GM23338 (cell line): ENCODE measurements at regions not wholly inside any gene's neighbourhood (a gene's known extent, or its start where the extent isn't known, plus 50 kb on each side); places are given as distances from the start of the nearest gene placed in this dataset.

Source experiments
- ATAC-seq: fragments of 200-7000 bp; cut with Tn5 transposase; 3 replicates; pipeline ENCODE4 v1.9.1; 2020
- DNase-seq: peaks from one replicate; pipeline ENCODE4 v3.0.0-alpha.2; 2015; ENCODE audit warnings: low spot score
- H2AFZ ChIP-seq: fragments of 200-600 bp; sonication (generic); 2 replicates; pipeline ENCODE4 v1.8.0; 2016; ENCODE audit warnings: antibody characterized with exemption, mild to moderate bottlenecking, moderate library complexity
- H3F3A ChIP-seq: fragments of 200-600 bp; sonication (generic); replicated peaks from 2 replicates; pipeline ENCODE4 v1.8.0; 2017; ENCODE audit warnings: antibody characterized with exemption, mixed run types, low read depth
- H3K27ac ChIP-seq: fragments of 200-600 bp; sonication (generic); 2 replicates; pipeline ENCODE4 v1.6.1; 2016; ENCODE audit warnings: low read depth
- H3K27me3 ChIP-seq: fragments of 200-600 bp; sonication (generic); 2 replicates; pipeline ENCODE4 v1.8.0; 2016; ENCODE audit warnings: mild to moderate bottlenecking, mixed run types, moderate library complexity; ENCODE audit not compliant: insufficient read depth
- H3K36me3 ChIP-seq: fragments of 200-600 bp; sonication (generic); 2 replicates; pipeline ENCODE4 v1.8.0; 2016; ENCODE audit warnings: mild to moderate bottlenecking; ENCODE audit not compliant: insufficient read depth
- H3K4me1 ChIP-seq: fragments of 200-600 bp; sonication (generic); 2 replicates; pipeline ENCODE4 v1.8.0; 2016; ENCODE audit warnings: mild to moderate bottlenecking, moderate library complexity; ENCODE audit not compliant: insufficient read depth
- H3K4me2 ChIP-seq: fragments of 200-600 bp; sonication (generic); 2 replicates; pipeline ENCODE4 v1.7.1; 2017; ENCODE audit warnings: mixed run types
- H3K4me3 ChIP-seq: fragments of 200-600 bp; sonication (generic); 2 replicates; pipeline ENCODE4 v1.6.1; 2016; ENCODE audit warnings: mixed run types
- H3K79me2 ChIP-seq: fragments of 200-600 bp; sonication (generic); replicated peaks from 2 replicates; pipeline ENCODE4 v1.8.0; 2017; ENCODE audit warnings: mild to moderate bottlenecking; ENCODE audit not compliant: insufficient read depth
- H3K9me2 ChIP-seq: fragments of 200-600 bp; sonication (generic); 2 replicates; pipeline ENCODE4 v1.8.0; 2017; ENCODE audit not compliant: insufficient read depth
- H4K20me1 ChIP-seq: fragments of 200-600 bp; sonication (generic); replicated peaks from 2 replicates; pipeline ENCODE4 v1.8.0; 2017; ENCODE audit warnings: mild to moderate bottlenecking; ENCODE audit not compliant: insufficient read depth
- H3K27ac Mint-ChIP-seq: 2 replicates; pipeline ENCODE4 v1.8.0; 2020; ENCODE audit warnings: inconsistent platforms, mild to moderate bottlenecking, moderate library complexity, mixed read lengths
- H3K27me3 Mint-ChIP-seq: 3 replicates; pipeline ENCODE4 v1.8.0; 2022; ENCODE audit warnings: low read depth, mild to moderate bottlenecking, moderate library complexity, mixed read lengths, inconsistent platforms; ENCODE audit not compliant: insufficient read depth, poor library complexity
- H3K36me3 Mint-ChIP-seq: 3 replicates; pipeline ENCODE4 v1.8.0; 2021; ENCODE audit warnings: low read depth, mild to moderate bottlenecking, inconsistent platforms, moderate library complexity, mixed read lengths
- H3K4me1 Mint-ChIP-seq: 3 replicates; pipeline ENCODE4 v1.8.0; 2020; ENCODE audit warnings: mild to moderate bottlenecking, inconsistent platforms, mixed read lengths
- H3K4me3 Mint-ChIP-seq: 3 replicates; pipeline ENCODE4 v1.8.0; 2021; ENCODE audit warnings: moderate library complexity, mild to moderate bottlenecking, inconsistent platforms, mixed read lengths
- H3K9me3 Mint-ChIP-seq: 3 replicates; pipeline ENCODE4 v1.8.0; 2020; ENCODE audit warnings: moderate library complexity, mild to moderate bottlenecking, inconsistent platforms, mixed read lengths
- CREB1 ChIP-seq: fragments of 250-450 bp; sonication (Bioruptor Pico); IDR thresholded peaks from 2 replicates; pipeline ENCODE4 v1.5.0; 2020; ENCODE audit warnings: low read depth, mild to moderate bottlenecking, moderate library complexity
- EZH2 ChIP-seq: fragments of 200-600 bp; sonication (generic); IDR thresholded peaks from one replicate; pipeline ENCODE4 v1.8.0; 2017; ENCODE audit warnings: antibody characterized with exemption, mild to moderate bottlenecking, low read depth; ENCODE audit not compliant: unreplicated experiment
- EZH2phosphoT487 ChIP-seq: fragments of 200-600 bp; sonication (generic); IDR thresholded peaks from one replicate; pipeline ENCODE4 v1.8.1; 2018; ENCODE audit warnings: antibody characterized with exemption; ENCODE audit not compliant: unreplicated experiment
- JUNB ChIP-seq: IDR thresholded peaks from one replicate; pipeline ENCODE4 v1.6.1; 2016; ENCODE audit warnings: antibody characterized with exemption; ENCODE audit not compliant: unreplicated experiment
- NANOG ChIP-seq: IDR thresholded peaks from 2 replicates; pipeline ENCODE4 v1.6.1; 2016; ENCODE audit warnings: antibody characterized with exemption, borderline replicate concordance
- POLR2AphosphoS5 ChIP-seq: IDR thresholded peaks from 2 replicates; pipeline ENCODE4 v1.6.1; 2016; ENCODE audit warnings: antibody characterized with exemption, low read depth
- STAT1 ChIP-seq: IDR thresholded peaks from one replicate; pipeline ENCODE4 v1.6.1; 2016; ENCODE audit warnings: antibody characterized with exemption; ENCODE audit not compliant: unreplicated experiment
- ZNF114 ChIP-seq: fragments of 250-450 bp; sonication (Bioruptor Pico); IDR thresholded peaks from 2 replicates; pipeline ENCODE4 v1.5.0; 2020; ENCODE audit warnings: mild to moderate bottlenecking, moderate library complexity
- ZNF331 ChIP-seq: fragments of 250-450 bp; sonication (Bioruptor Pico); IDR thresholded peaks from 2 replicates; pipeline ENCODE4 v1.5.0; 2020; ENCODE audit warnings: low read depth, mild to moderate bottlenecking, moderate library complexity
- TF ChIP-seq, protein P1 (sequence below): IDR thresholded peaks from 2 replicates; pipeline ENCODE4 v1.6.1; 2016; ENCODE audit warnings: antibody characterized with exemption
- TF ChIP-seq, protein P2 (sequence below), 2 experiments: fragments of 200-600 bp in 1 of 2; sonication (generic) in 1 of 2; conservative IDR thresholded peaks; 2 replicates each; pipeline versions ENCODE4 v1.5.1 to v1.6.1; 2016 to 2017; ENCODE audit warnings: antibody characterized with exemption in 2 of 2, low read depth in 2 of 2, mild to moderate bottlenecking in 2 of 2, moderate library complexity in 1 of 2
- TF ChIP-seq, protein P3 (sequence below): IDR thresholded peaks from one replicate; pipeline ENCODE4 v1.6.1; 2018; ENCODE audit warnings: antibody characterized with exemption; ENCODE audit not compliant: unreplicated experiment
- TF ChIP-seq, protein P4 (sequence below): fragments of 250-450 bp; sonication (Bioruptor Pico); IDR thresholded peaks from 2 replicates; pipeline ENCODE4 v1.5.0; 2020; ENCODE audit warnings: mild to moderate bottlenecking, moderate library complexity

DNA sequence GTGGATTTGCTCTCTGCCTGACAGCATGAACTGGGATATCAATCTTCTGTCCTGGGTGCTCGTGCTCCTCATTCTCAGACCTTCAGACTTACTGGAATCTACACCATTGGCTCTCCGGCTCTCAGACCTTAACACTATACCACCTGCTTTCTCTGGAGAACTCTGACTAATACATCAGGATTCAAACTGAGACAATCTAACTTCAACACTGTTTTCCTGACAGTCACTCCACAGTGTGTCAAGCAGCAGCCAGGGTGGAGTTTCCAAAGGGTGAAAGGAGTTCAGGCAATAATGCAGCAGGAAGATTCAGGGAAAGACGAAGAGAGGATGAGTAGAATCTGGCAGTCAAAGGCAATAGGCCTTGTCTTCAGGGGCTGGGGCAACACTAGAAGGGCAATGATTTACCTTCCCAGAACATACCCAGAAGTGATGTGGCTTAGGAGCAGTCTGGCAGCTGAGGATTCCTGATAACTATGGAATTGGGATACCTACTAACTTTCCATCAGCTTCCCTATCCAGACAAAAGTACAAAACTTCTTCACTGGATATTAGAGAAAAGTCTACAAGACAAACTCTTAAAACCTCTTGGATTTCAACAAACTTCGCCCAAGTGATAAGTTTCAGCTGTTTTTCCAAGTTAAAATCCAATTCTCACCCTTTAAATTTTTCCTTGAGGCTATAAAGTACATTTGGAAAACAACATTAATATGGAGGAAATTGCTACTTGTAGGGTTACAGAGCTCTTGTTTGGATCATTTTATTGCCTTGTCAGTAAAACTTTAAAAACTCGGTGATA is 58.4 kb upstream of the SLIT2 start:
- H3K4me1 Mint-ChIP-seq, result no peaks in the 10 kb centered on the region
- H3K36me3 Mint-ChIP-seq, result peaks cover 10% of the 10 kb centered on the region
- H3K4me3 Mint-ChIP-seq, result no peak overlapping the region
- Histone ChIP-seq H3F3A (no peaks in the 10 kb centered on the region), H3K27me3 (no peaks in the 10 kb centered on the region), H3K36me3 (0 out of 2 replicates have a peak, but pooled peaks cover 4% of the 10 kb centered on the region), H4K20me1 (no peaks in the 10 kb centered on the region), H3K4me1 (no peaks in the 10 kb centered on the region), H3K4me3 (no peak overlapping the region), H2AFZ (no peak overlapping the region), H3K4me2 (no peak overlapping the region), H3K9me2 (peaks cover 12% of the 10 kb centered on the region), H3K27ac (no peak overlapping the region), H3K79me2 (no peaks in the 10 kb centered on the region)
- no peak overlapping the region for H3K27ac Mint-ChIP-seq
- H3K9me3 Mint-ChIP-seq, result peaks cover 20% of the 10 kb centered on the region
- ATAC-seq, result no peak
- DNase-seq, result no peak
- TF ChIP-seq EZH2, result no peak
- TF ChIP-seq, protein P1, sequence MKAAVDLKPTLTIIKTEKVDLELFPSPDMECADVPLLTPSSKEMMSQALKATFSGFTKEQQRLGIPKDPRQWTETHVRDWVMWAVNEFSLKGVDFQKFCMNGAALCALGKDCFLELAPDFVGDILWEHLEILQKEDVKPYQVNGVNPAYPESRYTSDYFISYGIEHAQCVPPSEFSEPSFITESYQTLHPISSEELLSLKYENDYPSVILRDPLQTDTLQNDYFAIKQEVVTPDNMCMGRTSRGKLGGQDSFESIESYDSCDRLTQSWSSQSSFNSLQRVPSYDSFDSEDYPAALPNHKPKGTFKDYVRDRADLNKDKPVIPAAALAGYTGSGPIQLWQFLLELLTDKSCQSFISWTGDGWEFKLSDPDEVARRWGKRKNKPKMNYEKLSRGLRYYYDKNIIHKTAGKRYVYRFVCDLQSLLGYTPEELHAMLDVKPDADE, result no peak
- TF ChIP-seq NANOG, result no peak
- TF ChIP-seq, protein P2, sequence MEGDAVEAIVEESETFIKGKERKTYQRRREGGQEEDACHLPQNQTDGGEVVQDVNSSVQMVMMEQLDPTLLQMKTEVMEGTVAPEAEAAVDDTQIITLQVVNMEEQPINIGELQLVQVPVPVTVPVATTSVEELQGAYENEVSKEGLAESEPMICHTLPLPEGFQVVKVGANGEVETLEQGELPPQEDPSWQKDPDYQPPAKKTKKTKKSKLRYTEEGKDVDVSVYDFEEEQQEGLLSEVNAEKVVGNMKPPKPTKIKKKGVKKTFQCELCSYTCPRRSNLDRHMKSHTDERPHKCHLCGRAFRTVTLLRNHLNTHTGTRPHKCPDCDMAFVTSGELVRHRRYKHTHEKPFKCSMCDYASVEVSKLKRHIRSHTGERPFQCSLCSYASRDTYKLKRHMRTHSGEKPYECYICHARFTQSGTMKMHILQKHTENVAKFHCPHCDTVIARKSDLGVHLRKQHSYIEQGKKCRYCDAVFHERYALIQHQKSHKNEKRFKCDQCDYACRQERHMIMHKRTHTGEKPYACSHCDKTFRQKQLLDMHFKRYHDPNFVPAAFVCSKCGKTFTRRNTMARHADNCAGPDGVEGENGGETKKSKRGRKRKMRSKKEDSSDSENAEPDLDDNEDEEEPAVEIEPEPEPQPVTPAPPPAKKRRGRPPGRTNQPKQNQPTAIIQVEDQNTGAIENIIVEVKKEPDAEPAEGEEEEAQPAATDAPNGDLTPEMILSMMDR (conservative IDR thresholded peaks at IDR 0.05; ENCODE audit: low read depth in 2 of 2), result no peak
- no peak for TF ChIP-seq ZNF114
- TF ChIP-seq POLR2AphosphoS5, result no peak
- no peak for TF ChIP-seq ZNF331 (CRISPR knock-in tag)
- TF ChIP-seq, protein P3, sequence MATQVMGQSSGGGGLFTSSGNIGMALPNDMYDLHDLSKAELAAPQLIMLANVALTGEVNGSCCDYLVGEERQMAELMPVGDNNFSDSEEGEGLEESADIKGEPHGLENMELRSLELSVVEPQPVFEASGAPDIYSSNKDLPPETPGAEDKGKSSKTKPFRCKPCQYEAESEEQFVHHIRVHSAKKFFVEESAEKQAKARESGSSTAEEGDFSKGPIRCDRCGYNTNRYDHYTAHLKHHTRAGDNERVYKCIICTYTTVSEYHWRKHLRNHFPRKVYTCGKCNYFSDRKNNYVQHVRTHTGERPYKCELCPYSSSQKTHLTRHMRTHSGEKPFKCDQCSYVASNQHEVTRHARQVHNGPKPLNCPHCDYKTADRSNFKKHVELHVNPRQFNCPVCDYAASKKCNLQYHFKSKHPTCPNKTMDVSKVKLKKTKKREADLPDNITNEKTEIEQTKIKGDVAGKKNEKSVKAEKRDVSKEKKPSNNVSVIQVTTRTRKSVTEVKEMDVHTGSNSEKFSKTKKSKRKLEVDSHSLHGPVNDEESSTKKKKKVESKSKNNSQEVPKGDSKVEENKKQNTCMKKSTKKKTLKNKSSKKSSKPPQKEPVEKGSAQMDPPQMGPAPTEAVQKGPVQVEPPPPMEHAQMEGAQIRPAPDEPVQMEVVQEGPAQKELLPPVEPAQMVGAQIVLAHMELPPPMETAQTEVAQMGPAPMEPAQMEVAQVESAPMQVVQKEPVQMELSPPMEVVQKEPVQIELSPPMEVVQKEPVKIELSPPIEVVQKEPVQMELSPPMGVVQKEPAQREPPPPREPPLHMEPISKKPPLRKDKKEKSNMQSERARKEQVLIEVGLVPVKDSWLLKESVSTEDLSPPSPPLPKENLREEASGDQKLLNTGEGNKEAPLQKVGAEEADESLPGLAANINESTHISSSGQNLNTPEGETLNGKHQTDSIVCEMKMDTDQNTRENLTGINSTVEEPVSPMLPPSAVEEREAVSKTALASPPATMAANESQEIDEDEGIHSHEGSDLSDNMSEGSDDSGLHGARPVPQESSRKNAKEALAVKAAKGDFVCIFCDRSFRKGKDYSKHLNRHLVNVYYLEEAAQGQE, result no peak
- TF ChIP-seq, protein P4, sequence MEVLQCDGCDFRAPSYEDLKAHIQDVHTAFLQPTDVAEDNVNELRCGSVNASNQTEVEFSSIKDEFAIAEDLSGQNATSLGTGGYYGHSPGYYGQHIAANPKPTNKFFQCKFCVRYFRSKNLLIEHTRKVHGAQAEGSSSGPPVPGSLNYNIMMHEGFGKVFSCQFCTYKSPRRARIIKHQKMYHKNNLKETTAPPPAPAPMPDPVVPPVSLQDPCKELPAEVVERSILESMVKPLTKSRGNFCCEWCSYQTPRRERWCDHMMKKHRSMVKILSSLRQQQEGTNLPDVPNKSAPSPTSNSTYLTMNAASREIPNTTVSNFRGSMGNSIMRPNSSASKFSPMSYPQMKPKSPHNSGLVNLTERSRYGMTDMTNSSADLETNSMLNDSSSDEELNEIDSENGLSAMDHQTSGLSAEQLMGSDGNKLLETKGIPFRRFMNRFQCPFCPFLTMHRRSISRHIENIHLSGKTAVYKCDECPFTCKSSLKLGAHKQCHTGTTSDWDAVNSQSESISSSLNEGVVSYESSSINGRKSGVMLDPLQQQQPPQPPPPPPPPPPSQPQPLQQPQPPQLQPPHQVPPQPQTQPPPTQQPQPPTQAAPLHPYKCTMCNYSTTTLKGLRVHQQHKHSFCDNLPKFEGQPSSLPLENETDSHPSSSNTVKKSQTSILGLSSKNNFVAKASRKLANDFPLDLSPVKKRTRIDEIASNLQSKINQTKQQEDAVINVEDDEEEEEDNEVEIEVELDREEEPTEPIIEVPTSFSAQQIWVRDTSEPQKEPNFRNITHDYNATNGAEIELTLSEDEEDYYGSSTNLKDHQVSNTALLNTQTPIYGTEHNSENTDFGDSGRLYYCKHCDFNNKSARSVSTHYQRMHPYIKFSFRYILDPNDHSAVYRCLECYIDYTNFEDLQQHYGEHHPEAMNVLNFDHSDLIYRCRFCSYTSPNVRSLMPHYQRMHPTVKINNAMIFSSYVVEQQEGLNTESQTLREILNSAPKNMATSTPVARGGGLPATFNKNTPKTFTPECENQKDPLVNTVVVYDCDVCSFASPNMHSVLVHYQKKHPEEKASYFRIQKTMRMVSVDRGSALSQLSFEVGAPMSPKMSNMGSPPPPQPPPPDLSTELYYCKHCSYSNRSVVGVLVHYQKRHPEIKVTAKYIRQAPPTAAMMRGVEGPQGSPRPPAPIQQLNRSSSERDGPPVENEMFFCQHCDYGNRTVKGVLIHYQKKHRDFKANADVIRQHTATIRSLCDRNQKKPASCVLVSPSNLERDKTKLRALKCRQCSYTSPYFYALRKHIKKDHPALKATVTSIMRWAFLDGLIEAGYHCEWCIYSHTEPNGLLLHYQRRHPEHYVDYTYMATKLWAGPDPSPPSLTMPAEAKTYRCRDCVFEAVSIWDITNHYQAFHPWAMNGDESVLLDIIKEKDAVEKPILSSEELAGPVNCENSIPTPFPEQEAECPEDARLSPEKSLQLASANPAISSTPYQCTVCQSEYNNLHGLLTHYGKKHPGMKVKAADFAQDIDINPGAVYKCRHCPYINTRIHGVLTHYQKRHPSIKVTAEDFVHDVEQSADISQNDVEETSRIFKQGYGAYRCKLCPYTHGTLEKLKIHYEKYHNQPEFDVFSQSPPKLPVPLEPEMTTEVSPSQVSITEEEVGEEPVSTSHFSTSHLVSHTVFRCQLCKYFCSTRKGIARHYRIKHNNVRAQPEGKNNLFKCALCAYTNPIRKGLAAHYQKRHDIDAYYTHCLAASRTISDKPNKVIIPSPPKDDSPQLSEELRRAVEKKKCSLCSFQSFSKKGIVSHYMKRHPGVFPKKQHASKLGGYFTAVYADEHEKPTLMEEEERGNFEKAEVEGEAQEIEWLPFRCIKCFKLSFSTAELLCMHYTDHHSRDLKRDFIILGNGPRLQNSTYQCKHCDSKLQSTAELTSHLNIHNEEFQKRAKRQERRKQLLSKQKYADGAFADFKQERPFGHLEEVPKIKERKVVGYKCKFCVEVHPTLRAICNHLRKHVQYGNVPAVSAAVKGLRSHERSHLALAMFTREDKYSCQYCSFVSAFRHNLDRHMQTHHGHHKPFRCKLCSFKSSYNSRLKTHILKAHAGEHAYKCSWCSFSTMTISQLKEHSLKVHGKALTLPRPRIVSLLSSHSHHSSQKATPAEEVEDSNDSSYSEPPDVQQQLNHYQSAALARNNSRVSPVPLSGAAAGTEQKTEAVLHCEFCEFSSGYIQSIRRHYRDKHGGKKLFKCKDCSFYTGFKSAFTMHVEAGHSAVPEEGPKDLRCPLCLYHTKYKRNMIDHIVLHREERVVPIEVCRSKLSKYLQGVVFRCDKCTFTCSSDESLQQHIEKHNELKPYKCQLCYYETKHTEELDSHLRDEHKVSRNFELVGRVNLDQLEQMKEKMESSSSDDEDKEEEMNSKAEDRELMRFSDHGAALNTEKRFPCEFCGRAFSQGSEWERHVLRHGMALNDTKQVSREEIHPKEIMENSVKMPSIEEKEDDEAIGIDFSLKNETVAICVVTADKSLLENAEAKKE (CRISPR knock-in tag), result no peak
- no peak for TF ChIP-seq CREB1 (CRISPR knock-in tag)
- no peak for TF ChIP-seq JUNB
- no peak for TF ChIP-seq EZH2phosphoT487
- TF ChIP-seq STAT1, result no peak
- H3K27me3 Mint-ChIP-seq, result peaks cover 2% of the 10 kb centered on the region
